GM19238 (cell line): ENCODE measurements at regions not wholly inside any gene's neighbourhood (a gene's known extent, or its start where the extent isn't known, plus 50 kb on each side); places are given as distances from the start of the nearest gene placed in this dataset.

Experiments used
- DNase-seq: peaks from one replicate; pipeline ENCODE4 v3.0.0; 2011; ENCODE audit warnings: low spot score; ENCODE audit not compliant: insufficient read length

DNA sequence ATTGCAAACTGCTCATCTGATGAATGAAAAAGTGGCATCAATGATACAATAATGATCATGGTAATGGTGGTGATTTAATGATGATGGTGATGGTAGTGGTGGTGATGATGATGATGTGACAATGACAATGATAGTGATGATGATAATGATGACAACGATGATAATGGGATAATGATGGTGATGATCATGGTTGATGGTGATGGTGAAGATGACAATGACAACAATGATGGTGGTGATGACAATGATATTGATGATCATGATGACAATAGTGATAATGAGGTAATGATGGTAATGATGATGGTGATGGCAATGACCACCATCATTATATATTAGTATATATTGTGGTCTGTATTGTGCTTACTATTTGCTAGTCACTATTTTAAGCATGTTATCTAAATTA lies 474.3 kb downstream of the TBC1D22A start:
- no peak for DNase-seq

DNA sequence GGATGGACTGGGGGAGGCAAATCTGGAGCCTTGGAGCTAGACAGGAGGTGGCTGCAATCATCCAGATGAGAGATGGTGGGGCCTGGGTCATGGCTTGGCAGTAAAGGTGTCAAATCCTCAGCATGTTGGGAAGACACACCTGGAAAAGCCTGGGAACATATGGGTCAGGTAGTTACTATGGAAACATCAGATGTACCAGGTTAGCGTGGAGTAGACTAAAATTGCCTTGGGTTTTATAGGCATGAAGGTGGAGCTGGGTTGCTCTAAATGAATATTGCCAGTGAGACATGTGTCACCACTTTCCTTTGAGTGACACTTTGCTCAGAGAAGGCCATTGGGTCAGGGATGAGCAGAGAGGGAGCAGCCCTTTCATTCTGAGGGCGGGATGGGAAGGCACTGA lies 473.7 kb downstream of the TBC1D22A start:
- no peak for DNase-seq

- no peak for DNase-seq
Measured at GRCh38 chr22:47233316-47234243, 471.1 kb downstream of the TBC1D22A start.

- DNase-seq = no peak
Measured at GRCh38 chr22:47232753-47233152, 470.3 kb downstream of the TBC1D22A start.

GRCh38 chr22:47232197-47232596 lies 469.7 kb downstream of the TBC1D22A start:
- DNase-seq = no peak

- DNase-seq = no peak
Measured at GRCh38 chr22:47231759-47232158, 469.3 kb downstream of the TBC1D22A start.

DNA sequence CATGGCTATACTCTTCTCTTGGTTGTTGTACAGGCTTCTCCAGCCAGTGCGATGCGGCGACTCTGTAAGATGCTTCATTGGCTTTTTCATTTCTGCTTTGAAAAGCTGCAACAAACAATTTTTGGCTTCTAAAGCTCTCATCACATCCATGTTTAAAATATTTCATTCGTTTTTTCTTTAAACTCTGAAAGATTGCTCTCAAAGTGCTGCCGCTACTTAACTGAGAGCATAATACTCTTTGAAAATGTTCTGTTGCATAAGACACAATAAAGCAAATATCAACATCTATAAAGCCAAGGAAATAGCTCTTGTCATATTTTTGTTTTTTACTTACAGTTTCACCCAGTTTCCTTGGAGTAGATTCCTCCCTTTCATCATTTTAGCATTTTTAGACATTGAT lies 468.3 kb downstream of the TBC1D22A start:
- no peak for DNase-seq

GRCh38 chr22:47230251-47230650 lies 467.8 kb downstream of the TBC1D22A start:
- DNase-seq = no peak

GRCh38 chr22:47228767-47229166 lies 466.3 kb downstream of the TBC1D22A start:
- no peak for DNase-seq

DNA sequence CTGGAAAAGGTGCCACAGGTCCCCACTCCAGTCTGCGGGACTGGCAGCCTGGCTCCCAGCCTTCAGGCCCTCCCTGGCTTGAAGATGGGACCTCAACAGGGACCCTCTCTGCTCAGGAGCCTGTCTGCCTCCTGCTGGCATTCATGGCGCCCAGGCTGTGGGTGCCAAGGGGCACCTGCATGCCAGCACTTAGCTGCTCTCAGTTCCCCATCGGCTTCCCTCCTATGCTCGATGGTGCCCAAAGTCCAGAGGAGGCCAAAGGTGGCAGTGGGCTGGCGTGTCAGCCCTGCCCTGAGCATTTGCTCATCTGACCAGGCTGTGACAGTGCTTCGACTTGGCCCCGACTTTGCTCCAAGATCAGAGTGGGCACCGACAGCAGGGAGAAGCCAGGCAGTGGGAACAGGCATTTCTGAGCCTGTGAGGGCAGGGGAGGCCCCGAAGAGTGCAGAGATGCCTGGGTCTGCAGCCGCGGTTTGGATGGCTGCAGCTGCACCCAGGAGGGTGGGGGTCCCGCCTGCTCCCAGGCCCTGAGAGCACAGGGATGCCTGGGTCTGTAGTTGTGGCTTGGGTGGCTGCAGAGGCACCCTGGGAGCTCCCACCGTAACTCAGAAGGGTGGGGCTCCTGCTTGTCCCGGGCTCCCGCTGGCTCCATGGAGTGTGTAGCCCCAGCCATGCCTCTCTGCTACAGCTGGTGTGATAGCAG lies 463.6 kb downstream of the TBC1D22A start:
- DNase-seq = no peak

DNA sequence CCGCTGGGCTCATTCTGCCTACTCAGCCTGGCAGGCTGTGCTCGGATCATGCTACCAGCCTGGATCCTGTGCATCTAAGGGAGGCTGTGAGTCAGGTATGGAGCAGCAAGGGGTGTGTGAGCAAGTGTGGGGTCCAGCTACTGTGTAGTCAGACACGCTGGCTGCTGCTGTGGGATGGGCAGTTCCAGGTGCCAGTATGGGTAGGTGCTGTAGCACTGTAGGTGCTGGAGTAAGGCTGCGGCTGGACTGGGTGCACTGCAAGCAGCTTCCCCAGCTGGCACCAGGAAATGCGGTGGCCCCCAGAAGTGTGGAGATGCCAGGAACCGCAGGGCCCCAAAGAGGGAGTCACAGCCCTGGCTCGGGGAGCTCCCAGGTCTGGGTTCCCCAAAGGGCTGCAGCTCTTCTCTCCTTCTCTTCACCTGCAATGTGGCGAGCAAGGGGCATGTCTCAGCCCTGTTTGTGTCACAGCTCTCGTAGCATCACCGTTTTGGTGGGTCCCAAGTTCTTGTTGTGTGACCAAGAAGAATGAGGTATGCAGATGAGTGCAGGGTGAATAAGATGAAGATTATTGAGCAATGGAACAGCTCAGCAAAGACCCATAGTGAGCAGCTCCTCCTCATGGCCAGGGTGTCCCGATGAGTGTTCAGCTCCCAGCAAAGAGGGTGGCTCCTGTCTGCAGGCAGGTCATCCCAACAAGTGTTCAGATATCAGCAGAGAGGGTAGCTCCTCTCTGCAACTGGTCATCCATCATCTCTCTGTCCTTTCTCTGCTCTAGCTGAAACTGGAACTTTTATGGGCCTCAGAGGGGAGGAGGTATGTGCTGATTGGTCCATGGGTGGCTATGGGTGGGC lies 462.9 kb downstream of the TBC1D22A start:
- DNase-seq = no peak
